K562 (cell line): ENCODE measurements at regions not wholly inside any gene's neighbourhood (a gene's known extent, or its start where the extent isn't known, plus 50 kb on each side); places are given as distances from the start of the nearest gene placed in this dataset.

Experiments used
- CTCF ChIP-seq, 3 experiments: IDR thresholded peaks in 2 of 3; conservative IDR thresholded peaks in 1 of 3; 2 replicates each; pipeline ENCODE4 v1.5.1; 2011 to 2012; ENCODE audit warnings: low read length in 3 of 3, mild to moderate bottlenecking in 3 of 3, control low read depth in 2 of 3, improper control_type of control experiment in 1 of 3, inconsistent platforms in 1 of 3, low read depth in 1 of 3, mixed read lengths in 1 of 3, moderate library complexity in 1 of 3; ENCODE audit not compliant: insufficient read depth in 2 of 3
- FOXJ3 ChIP-seq: sonication (generic); formaldehyde crosslinking; IDR thresholded peaks from 2 replicates; pipeline ENCODE4 v1.4.0; 2020; ENCODE audit warnings: mild to moderate bottlenecking, missing genetic modification reagents
- FOXK2 ChIP-seq, 2 experiments: fragments of 450-650 bp; IDR thresholded peaks in 1 of 2; conservative IDR thresholded peaks in 1 of 2; 2 replicates each; pipeline ENCODE4 v1.6.1; 2016; ENCODE audit warnings: low read depth in 2 of 2, mild to moderate bottlenecking in 1 of 2
- HIVEP1 ChIP-seq: fragments of 250-450 bp; sonication (Bioruptor Pico); IDR thresholded peaks from 2 replicates; pipeline ENCODE4 v1.4.0; 2020; ENCODE audit warnings: mild to moderate bottlenecking
- JUNB ChIP-seq: fragments of 450-650 bp; formaldehyde crosslinking; conservative IDR thresholded peaks from 2 replicates; pipeline ENCODE4 v1.4.0; 2020; ENCODE audit warnings: mild to moderate bottlenecking
- TF ChIP-seq, protein P1 (sequence below), 2 experiments: fragments of 450-650 bp in 1 of 2; sonication (generic) in 1 of 2; formaldehyde crosslinking in 1 of 2; IDR thresholded peaks in 1 of 2; conservative IDR thresholded peaks in 1 of 2; 2 replicates each; pipeline versions ENCODE4 v1.6.1 to v1.8.1; 2016 to 2023; ENCODE audit warnings: mild to moderate bottlenecking in 2 of 2, moderate library complexity in 2 of 2, inconsistent platforms in 1 of 2, missing genetic modification reagents in 1 of 2

- TF ChIP-seq FOXK2 (conservative IDR thresholded peaks at IDR 0.05 in 1 of 2, IDR thresholded peaks at IDR 0.05 in 1 of 2; ENCODE audit: low read depth in 2 of 2) (no peak), JUNB (CRISPR knock-in tag) (no peak), CTCF (IDR thresholded peaks at IDR 0.05 in 2 of 3, conservative IDR thresholded peaks at IDR 0.05 in 1 of 3; ENCODE audit: insufficient read depth in 2 of 3, low read depth in 1 of 3, low read length in 3 of 3) (no peak), HIVEP1 (CRISPR knock-in tag) (no peak), FOXJ3 (CRISPR knock-in tag) (no peak)
- TF ChIP-seq, protein P1, sequence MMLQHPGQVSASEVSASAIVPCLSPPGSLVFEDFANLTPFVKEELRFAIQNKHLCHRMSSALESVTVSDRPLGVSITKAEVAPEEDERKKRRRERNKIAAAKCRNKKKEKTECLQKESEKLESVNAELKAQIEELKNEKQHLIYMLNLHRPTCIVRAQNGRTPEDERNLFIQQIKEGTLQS (IDR thresholded peaks at IDR 0.05) = no peak
- TF ChIP-seq, protein P1 (CRISPR knock-in tag; conservative IDR thresholded peaks at IDR 0.05) = no peak
Measured at GRCh38 chr13:18936104-18936503, 245.5 kb downstream of the TUBA3C start.
